Naive B cell (primary cell): ENCODE measurements at regions not wholly inside any gene's neighbourhood (a gene's known extent, or its start where the extent isn't known, plus 50 kb on each side); places are given as distances from the start of the nearest gene placed in this dataset.
"Not testable (repeated sequence)": the region's sequence is repeated elsewhere in the genome, so short reads cannot be mapped to it uniquely, and the experiment has no call there.

Experiments used
- ATAC-seq, 2 donors: fragments of 150-1000 bp; cut with Tn5 transposase; 2 replicates each; pipeline ENCODE4 v1.10.0; 2021; ENCODE audit warnings: low read depth in 2 of 2, mild to moderate bottlenecking in 2 of 2, moderate library complexity in 2 of 2
- DNase-seq: peaks from one replicate; pipeline ENCODE4 v3.0.0; 2022
- H3K27ac Mint-ChIP-seq, 6 donors: one replicate each; pipeline ENCODE4 v1.8.0; 2020 to 2022; ENCODE audit warnings: mild to moderate bottlenecking in 6 of 6, mixed read lengths in 6 of 6, moderate library complexity in 5 of 6, inconsistent platforms in 2 of 6
- H3K27me3 Mint-ChIP-seq, 3 donors: one replicate each; pipeline ENCODE4 v1.8.0; 2021 to 2022; ENCODE audit warnings: mixed read lengths in 3 of 3, mild to moderate bottlenecking in 1 of 3
- H3K36me3 Mint-ChIP-seq, 2 donors: one replicate each; pipeline ENCODE4 v1.8.0; 2020 to 2022; ENCODE audit warnings: mixed read lengths in 2 of 2, inconsistent platforms in 1 of 2, mild to moderate bottlenecking in 1 of 2
- H3K4me1 Mint-ChIP-seq, 3 donors: one replicate each; pipeline ENCODE4 v1.8.0; 2020 to 2022; ENCODE audit warnings: mixed read lengths in 3 of 3, inconsistent platforms in 1 of 3, mild to moderate bottlenecking in 1 of 3, moderate library complexity in 1 of 3
- H3K4me3 Mint-ChIP-seq, 8 donors: one replicate each; pipeline ENCODE4 v1.8.0; 2020 to 2022; ENCODE audit warnings: mild to moderate bottlenecking in 8 of 8, mixed read lengths in 8 of 8, moderate library complexity in 8 of 8, inconsistent platforms in 2 of 8
- H3K9me3 Mint-ChIP-seq, 7 donors: one replicate each; pipeline ENCODE4 v1.8.0; 2020 to 2022; ENCODE audit warnings: mixed read lengths in 7 of 7, mild to moderate bottlenecking in 5 of 7, inconsistent platforms in 2 of 7, moderate library complexity in 1 of 7

- peak overlapping the region in 1 of 8 donors; percentile 44 for H3K4me3 Mint-ChIP-seq
- peaks cover 0 to 16% (median 3%) of the 10 kb centered on the region in 3 donors for H3K27me3 Mint-ChIP-seq
- DNase-seq, result no peak
- H3K4me1 Mint-ChIP-seq, result no peaks in the 10 kb centered on the region
- H3K27ac Mint-ChIP-seq, result no peak overlapping the region
- no peak for ATAC-seq
- H3K36me3 Mint-ChIP-seq, result peaks cover 3 to 8% of the 10 kb centered on the region in 2 donors
- H3K9me3 Mint-ChIP-seq, result peaks cover 4 to 18% (median 17%) of the 10 kb centered on the region in 7 donors
These were observed 111.7 kb downstream of the FAM50B start for GRCh38 chr6:3960754-3961361.

- no peak for DNase-seq
- peaks cover 3 to 8% of the 10 kb centered on the region in 2 donors for H3K36me3 Mint-ChIP-seq
- ATAC-seq, result no peak
- no peak overlapping the region for H3K4me3 Mint-ChIP-seq
- peaks cover 0 to 14% (median 0%) of the 10 kb centered on the region in 3 donors for H3K27me3 Mint-ChIP-seq
- peaks cover 4 to 18% (median 12%) of the 10 kb centered on the region in 7 donors for H3K9me3 Mint-ChIP-seq
- H3K4me1 Mint-ChIP-seq, result no peaks in the 10 kb centered on the region
- H3K27ac Mint-ChIP-seq, result peak overlapping the region in 1 of 6 donors; percentile 2
These were observed 112.5 kb downstream of the FAM50B start for GRCh38 chr6:3961581-3962215.

- Mint-ChIP-seq H3K36me3 (peaks cover 3 to 6% of the 10 kb centered on the region in 2 donors), H3K9me3 (peaks cover 4 to 15% (median 5%) of the 10 kb centered on the region in 7 donors), H3K27ac (no peak overlapping the region), H3K27me3 (peaks cover 0 to 14% (median 0%) of the 10 kb centered on the region in 3 donors), H3K4me3 (no peak overlapping the region), H3K4me1 (no peaks in the 10 kb centered on the region)
- ATAC-seq (no peak), DNase-seq (no peak)
These were observed 113.4 kb downstream of the FAM50B start for GRCh38 chr6:3962291-3963280.

GRCh38 chr6:3963426-3963825 is 114.3 kb downstream of the FAM50B start:
- H3K27me3 Mint-ChIP-seq, result peaks cover 0 to 14% (median 0%) of the 10 kb centered on the region in 3 donors
- no peaks in the 10 kb centered on the region for H3K4me1 Mint-ChIP-seq
- peaks cover 0 to 7% (median 0%) of the 10 kb centered on the region in 7 donors for H3K9me3 Mint-ChIP-seq
- DNase-seq, result no peak
- no peak overlapping the region for H3K4me3 Mint-ChIP-seq
- no peaks in the 10 kb centered on the region for H3K36me3 Mint-ChIP-seq
- no peak for ATAC-seq
- peak overlapping the region in 1 of 6 donors; percentile 58 for H3K27ac Mint-ChIP-seq

GRCh38 chr6:3965071-3965718 is 113.7 kb downstream of the FAM217A start:
- DNase-seq, result no peak
- no peak overlapping the region for H3K4me3 Mint-ChIP-seq
- no peak for ATAC-seq
- H3K27me3 Mint-ChIP-seq, result peaks cover 0 to 10% (median 0%) of the 10 kb centered on the region in 3 donors
- H3K4me1 Mint-ChIP-seq, result no peaks in the 10 kb centered on the region
- H3K27ac Mint-ChIP-seq, result no peak overlapping the region
- no peaks in the 10 kb centered on the region for H3K36me3 Mint-ChIP-seq
- H3K9me3 Mint-ChIP-seq, result no peaks in the 10 kb centered on the region

GRCh38 chr6:3966426-3966825 is 112.5 kb downstream of the FAM217A start:
- Mint-ChIP-seq H3K27ac (no peak overlapping the region), H3K4me3 (no peak overlapping the region), H3K27me3 (peaks cover 0 to 10% (median 0%) of the 10 kb centered on the region in 3 donors), H3K4me1 (no peaks in the 10 kb centered on the region), H3K9me3 (no peaks in the 10 kb centered on the region), H3K36me3 (no peaks in the 10 kb centered on the region)
- DNase-seq, result no peak
- ATAC-seq, result no peak

- Mint-ChIP-seq H3K9me3 (no peaks in the 10 kb centered on the region), H3K27ac (no peak overlapping the region)
These were observed 108.8 kb downstream of the FAM217A start for GRCh38 chr6:3970097-3970496.

GRCh38 chr6:3973152-3973551 is 105.8 kb downstream of the FAM217A start:
- not testable (repeated sequence) for H3K36me3 Mint-ChIP-seq, H3K27me3 Mint-ChIP-seq, ATAC-seq, H3K4me3 Mint-ChIP-seq, H3K4me1 Mint-ChIP-seq, H3K27ac Mint-ChIP-seq, H3K9me3 Mint-ChIP-seq, DNase-seq

More at GRCh38 chr6:3970097-3970496, 108.8 kb downstream of the FAM217A start:
- Mint-ChIP-seq H3K4me1 (no peaks in the 10 kb centered on the region), H3K4me3 (peak overlapping the region in 1 of 8 donors; percentile 24), H3K36me3 (no peaks in the 10 kb centered on the region), H3K27me3 (peaks cover 0 to 5% (median 0%) of the 10 kb centered on the region in 3 donors)
- no peak for ATAC-seq
- DNase-seq, result no peak

- Mint-ChIP-seq H3K4me3 (peak overlapping the region in 1 of 8 donors; percentile 7), H3K36me3 (peaks cover 5 to 7% of the 10 kb centered on the region in 2 donors), H3K9me3 (peaks cover 0 to 8% (median 2%) of the 10 kb centered on the region in 7 donors), H3K27ac (peak overlapping the region in 3 of 6 donors; percentile 21 to 39 (median 33)), H3K27me3 (peaks cover 0 to 5% (median 0%) of the 10 kb centered on the region in 3 donors), H3K4me1 (peaks cover 4 to 8% (median 7%) of the 10 kb centered on the region in 3 donors)
- DNase-seq (peak; percentile 22), ATAC-seq (peak; percentile 95 to 97)
These were observed 100.8 kb downstream of the FAM217A start for GRCh38 chr6:3977875-3978711.

- H3K4me3 Mint-ChIP-seq, H3K9me3 Mint-ChIP-seq, H3K36me3 Mint-ChIP-seq, ATAC-seq, DNase-seq, H3K27me3 Mint-ChIP-seq, H3K27ac Mint-ChIP-seq, H3K4me1 Mint-ChIP-seq: not testable (repeated sequence)
These were observed 100.0 kb downstream of the FAM217A start for GRCh38 chr6:3978966-3979365.

GRCh38 chr6:3981917-3982316 is 97.0 kb downstream of the FAM217A start:
- ATAC-seq (no peak), DNase-seq (no peak)
- Mint-ChIP-seq H3K36me3 (peaks cover 12 to 19% of the 10 kb centered on the region in 2 donors), H3K27ac (no peak overlapping the region), H3K4me3 (no peak overlapping the region), H3K9me3 (peaks cover 0 to 8% (median 2%) of the 10 kb centered on the region in 7 donors), H3K4me1 (peaks cover 7 to 10% (median 8%) of the 10 kb centered on the region in 3 donors), H3K27me3 (no peaks in the 10 kb centered on the region)

GRCh38 chr6:3983778-3984177 is 95.2 kb downstream of the FAM217A start:
- DNase-seq (no peak), ATAC-seq (no peak)
- H3K27me3 Mint-ChIP-seq, result no peaks in the 10 kb centered on the region
- H3K36me3 Mint-ChIP-seq, result peaks cover 19 to 23% of the 10 kb centered on the region in 2 donors
- peak overlapping the region in 2 of 6 donors; percentile 8 to 9 for H3K27ac Mint-ChIP-seq
- H3K4me1 Mint-ChIP-seq, result peaks cover 0 to 14% (median 0%) of the 10 kb centered on the region in 3 donors
- no peak overlapping the region for H3K4me3 Mint-ChIP-seq
- H3K9me3 Mint-ChIP-seq, result peaks cover 0 to 8% (median 2%) of the 10 kb centered on the region in 7 donors
